Left hindlimb (tissue), 1 donor: ENCODE measurements at regions not wholly inside any gene's neighbourhood (a gene's known extent, or its start where the extent isn't known, plus 50 kb on each side); places are given as distances from the start of the nearest gene placed in this dataset.
"Not testable (repeated sequence)": the region's sequence is repeated elsewhere in the genome, so short reads cannot be mapped to it uniquely, and the experiment has no call there.

Source experiments
- DNase-seq: peaks from one replicate; pipeline ENCODE4 v3.0.0-alpha.2; 2018

DNA sequence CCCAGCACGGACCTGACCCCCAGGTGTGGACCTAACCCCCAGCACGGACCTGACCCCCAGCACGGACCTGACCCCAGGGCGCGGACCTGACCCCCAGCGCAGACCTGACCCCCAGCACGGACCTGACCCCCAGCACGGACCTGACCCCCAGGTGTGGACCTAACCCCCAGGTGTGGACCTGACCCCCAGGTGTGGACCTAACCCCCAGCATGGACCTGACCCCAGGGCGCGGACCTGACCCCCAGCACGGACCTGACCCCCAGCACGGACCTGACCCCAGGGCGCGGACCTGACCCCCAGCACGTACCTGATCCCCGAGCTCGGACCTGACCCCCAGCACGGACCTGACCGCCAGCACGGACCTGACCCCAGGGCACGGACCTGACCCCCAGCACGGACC lies 99.4 kb downstream of the C16orf95 start:
- not testable (repeated sequence) for DNase-seq

- peak; percentile 25 for DNase-seq
Observed at GRCh38 chr16:87218281-87219055, 98.7 kb downstream of the C16orf95 start.

DNA sequence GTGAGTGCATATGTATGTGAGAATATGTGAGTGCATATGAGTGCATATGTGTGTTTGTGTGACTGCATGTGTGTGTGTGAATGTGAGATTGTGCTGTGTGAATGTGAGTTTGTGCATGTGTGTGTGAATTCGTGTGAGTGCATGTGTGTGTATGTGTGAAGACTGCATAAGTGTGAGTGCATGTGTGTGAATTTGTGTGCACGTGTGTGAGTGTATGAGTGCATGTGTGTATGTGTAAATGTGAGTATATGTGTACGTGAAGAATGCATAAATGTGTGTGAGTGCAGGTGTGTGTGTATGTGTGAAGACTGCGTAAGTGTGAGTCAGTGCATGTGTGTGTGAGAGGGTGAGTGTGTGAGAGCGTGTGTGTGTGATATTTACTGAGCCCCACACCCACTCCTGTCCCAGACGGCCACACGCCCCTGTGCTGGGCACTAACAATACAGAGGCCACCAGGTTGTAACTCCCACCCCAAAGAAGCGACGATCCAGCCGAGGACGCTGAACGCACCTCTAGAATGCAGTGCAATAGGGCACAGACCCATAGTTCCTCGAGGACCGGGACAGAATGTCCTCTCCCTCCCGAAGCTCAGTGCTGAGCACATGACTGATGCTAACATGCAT lies 97.8 kb downstream of the C16orf95 start:
- no peak for DNase-seq

GRCh38 chr16:87221633-87222032 lies 95.6 kb downstream of the C16orf95 start:
- DNase-seq: no peak

- DNase-seq: no peak
Observed at GRCh38 chr16:87222335-87222734, 94.9 kb downstream of the C16orf95 start.

DNA sequence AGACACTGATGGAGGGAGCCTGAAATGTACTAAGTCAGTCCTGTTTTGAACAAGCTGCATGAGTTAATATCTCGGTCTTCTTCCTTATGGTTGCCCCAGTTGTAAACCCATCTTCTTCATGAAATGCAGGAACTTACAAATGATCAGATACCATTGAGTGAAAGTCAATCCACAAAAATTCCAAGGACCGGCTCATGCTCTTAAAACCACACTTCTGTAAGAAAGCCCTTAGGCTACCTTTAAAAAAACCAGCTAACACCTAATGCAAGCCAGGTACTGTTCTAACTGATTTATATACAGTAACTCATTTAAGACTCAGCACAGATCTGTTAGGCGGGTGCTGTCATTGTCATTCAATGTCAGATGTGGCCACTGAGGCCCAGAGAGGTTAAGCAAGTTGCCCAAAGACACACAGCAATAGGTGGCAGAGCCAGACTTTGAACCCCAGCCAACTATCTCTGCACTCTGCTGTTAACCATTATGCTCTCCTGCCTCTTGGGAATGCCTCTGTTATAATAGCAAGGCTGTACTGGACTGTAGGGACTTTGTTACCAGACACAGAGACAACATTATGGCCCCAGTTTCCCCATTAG lies 93.4 kb downstream of the C16orf95 start:
- no peak for DNase-seq

- no peak for DNase-seq
Observed at GRCh38 chr16:87226926-87227295, 90.3 kb downstream of the C16orf95 start.

- DNase-seq: peak; percentile 78
Observed at GRCh38 chr16:87227296-87227951, 89.8 kb downstream of the C16orf95 start.

GRCh38 chr16:87228363-87228762 lies 88.8 kb downstream of the C16orf95 start:
- DNase-seq: no peak

DNA sequence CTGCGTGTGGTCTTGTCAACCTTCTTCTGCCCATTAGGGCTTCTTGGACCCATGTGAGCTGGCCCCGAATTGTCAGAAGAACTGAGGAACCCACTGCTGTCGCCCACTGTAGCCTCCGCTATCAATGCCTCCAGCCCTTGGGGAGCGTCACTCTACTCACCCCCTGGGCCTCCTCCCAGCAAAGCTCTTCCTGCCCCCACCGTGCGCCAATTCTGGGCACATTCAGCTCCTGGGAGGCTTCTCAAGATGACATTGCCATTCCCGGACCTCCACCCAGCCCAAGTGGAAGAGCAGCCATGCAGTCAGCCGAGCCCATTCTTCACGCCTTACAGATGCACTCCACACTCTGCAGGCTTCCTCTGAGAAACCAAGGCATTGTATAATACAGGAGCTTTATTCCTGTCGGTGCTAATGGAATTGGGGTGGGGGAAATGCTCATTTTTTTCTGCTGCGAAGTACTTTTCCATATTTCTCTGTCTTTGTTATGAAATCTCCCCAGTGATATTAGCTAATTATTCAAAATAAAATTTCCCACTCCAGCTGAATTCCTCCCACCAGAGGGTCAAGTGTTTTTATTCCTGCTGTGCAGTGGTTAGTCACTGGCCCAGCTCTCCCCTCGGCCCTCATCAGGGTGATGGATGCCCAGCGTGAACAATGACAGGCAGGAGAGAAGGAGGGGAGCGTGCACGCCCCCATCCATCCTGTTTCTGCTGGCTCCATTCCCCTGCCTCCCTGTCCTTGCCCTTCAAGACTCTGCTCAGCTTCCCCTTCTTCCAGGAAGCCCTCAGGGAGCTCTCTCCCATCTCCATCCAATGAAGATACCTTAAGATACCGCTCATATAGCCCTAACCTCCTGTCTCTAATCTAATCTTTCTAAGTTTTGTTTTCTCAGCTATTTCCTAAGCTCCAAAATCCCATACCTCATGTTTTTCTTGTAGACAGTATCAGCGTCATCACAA lies 87.7 kb downstream of the C16orf95 start:
- peak; percentile 28 for DNase-seq

DNA sequence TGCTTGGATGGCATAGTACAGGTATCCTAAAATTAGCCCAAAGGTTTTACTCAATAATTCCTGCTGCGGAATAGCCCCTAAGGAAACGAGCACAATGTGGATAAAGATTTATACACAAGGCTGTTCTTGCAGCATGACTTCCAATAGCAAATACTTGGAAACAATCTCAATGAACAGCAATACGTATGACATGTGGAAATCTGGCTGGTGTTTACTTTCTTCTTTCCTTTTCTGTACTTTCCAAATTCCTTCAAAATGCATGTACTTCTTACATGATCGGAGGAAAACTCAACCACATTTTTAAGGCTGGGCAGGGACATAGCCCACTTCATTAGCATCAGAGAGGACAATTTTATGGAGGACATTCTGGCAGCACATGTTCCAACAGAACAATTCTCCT lies 86.6 kb downstream of the C16orf95 start:
- no peak for DNase-seq

DNA sequence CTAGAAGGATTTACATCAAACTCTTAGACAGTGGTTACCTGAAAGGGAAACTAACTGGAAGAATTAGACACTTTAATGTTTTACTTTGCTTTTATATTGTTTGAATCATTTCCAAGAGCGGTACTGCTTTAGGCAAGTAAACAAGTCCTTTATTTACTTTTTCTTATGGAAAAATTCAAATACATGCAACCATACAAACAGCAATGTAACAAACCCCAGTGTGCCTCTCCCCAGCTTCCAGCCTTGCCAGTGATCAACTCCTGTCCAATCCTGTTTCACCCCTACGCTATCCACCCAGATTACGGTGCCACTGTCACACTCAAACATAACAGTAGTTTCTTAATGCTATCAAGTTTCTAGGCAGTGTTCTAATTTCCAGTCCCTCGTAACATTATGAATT lies 85.9 kb downstream of the C16orf95 start:
- no peak for DNase-seq

GRCh38 chr16:87231911-87232310 lies 85.3 kb downstream of the C16orf95 start:
- DNase-seq: no peak

- peak; percentile 30 for DNase-seq
Observed at GRCh38 chr16:87233928-87234327, 83.3 kb downstream of the C16orf95 start.

GRCh38 chr16:87234601-87235000 lies 82.6 kb downstream of the C16orf95 start:
- peak; percentile 13 for DNase-seq

- no peak for DNase-seq
Observed at GRCh38 chr16:87235810-87236515, 81.2 kb downstream of the C16orf95 start.

- peak; percentile 15 for DNase-seq
Observed at GRCh38 chr16:87236516-87237115, 80.6 kb downstream of the C16orf95 start.

GRCh38 chr16:87238361-87238715 lies 78.9 kb downstream of the C16orf95 start:
- no peak for DNase-seq

DNA sequence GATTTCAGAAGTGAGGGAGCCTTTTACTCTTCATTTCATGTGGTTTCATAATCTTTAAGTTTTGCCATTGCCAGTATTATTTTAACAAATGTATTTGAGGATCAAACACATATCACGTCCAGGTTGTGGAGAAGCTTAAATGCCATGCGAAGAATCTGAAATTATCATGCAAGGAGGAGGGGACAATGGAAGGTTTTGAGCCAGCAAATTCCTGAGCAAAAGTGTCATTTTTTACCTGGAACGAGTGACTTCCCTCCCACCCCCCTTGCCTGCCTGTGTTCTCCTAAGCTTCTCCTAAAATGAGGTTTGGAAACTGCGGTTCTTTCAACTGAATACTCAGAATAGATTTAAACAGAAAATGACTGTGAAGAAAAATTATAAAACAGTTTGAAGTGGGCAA lies 77.6 kb downstream of the C16orf95 start:
- no peak for DNase-seq

GRCh38 chr16:87240211-87241136 lies 76.7 kb downstream of the C16orf95 start:
- no peak for DNase-seq
